ENCODE measurements at regions not wholly inside any gene's neighbourhood (a gene's known extent, or its start where the extent isn't known, plus 50 kb on each side); places are given as distances from the start of the nearest gene placed in this dataset.

DNA sequence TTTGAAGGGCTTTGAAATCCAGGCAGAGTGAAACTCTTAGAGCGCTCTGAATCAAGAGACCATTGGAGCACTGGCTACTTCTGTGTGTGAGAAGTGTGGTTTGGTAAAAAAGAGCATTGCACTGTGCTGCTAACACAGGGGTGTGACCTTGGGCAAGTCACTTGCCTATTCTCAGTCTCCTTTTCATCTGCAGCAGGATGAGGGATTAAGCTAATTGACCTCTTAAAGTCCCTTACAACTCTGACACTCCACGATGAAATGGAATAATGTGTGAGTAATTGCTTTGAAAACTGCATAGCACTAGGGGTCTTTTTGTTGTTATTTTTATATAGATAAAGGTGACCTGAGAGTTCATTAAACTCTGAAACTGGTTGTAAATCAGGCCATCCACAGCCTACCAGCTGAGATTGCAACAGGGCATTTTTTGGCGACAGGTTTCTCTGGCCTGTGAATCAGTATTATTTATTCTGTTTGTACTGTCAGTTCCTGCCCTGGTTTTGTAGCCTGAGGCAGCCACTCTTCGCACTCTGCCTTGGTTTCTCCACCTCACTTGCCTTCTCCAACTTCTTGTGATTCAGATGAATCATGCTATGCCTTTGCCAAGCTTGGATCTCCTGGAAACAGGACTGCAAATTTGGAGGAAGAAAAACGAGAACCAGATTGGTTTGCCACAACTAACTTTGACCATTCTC lies 159.9 kb upstream of the PARP11 start:
- H3K36me3 ChIP-seq (ENCODE audit: control insufficient read depth, insufficient read depth, low read length) = no peaks in the 10 kb centered on the region
- CTCF ChIA-PET = no interaction called here
- BruUV-seq (replicated peaks) = no TSS peak
- no peak overlapping the region for H3K27ac ChIP-seq (ENCODE audit: low read length)
- in situ Hi-C loops (cut with HindIII; ENCODE audit: low pct_unique_long_range_greater_than_20kb, low sequenced_read_pairs) = no loop called here
- intact Hi-C loops (cut with micrococcal nuclease; ENCODE audit: unreplicated experiment) = loop anchor here (10.0 kb wide), 1 partner anchor 242 kb away; the partner anchor contains the start of gene CCND2
- ATAC-seq (no peak), DNase-seq (ENCODE audit: low read depth, low spot score) (no peak)
- H3K4me3 ChIP-seq (ENCODE audit: low read depth in 2 of 2, low read length in 2 of 2) = no peak overlapping the region
- no peaks in the 10 kb centered on the region; the same call in 1 of the 2 replicates for H3K4me1 ChIP-seq (ENCODE audit: control insufficient read depth, insufficient read depth, low read length)
- POLR2A ChIA-PET = no interaction called here
- H3K9me3 ChIP-seq (ENCODE audit: control insufficient read depth, insufficient read depth, low read depth, low read length) = no peaks in the 10 kb centered on the region
- no peaks in the 10 kb centered on the region; the same call in 1 of the 2 replicates for H3K27me3 ChIP-seq (ENCODE audit: control insufficient read depth, insufficient read depth, low read length)
- TF ChIP-seq TCF7L2 (IDR thresholded peaks at IDR 0.05; ENCODE audit: low read depth, low read length) (no peak), SIN3A (IDR thresholded peaks at IDR 0.05; ENCODE audit: borderline replicate concordance, insufficient read depth, low read depth, low read length) (no peak), POLR2AphosphoS5 (IDR thresholded peaks at IDR 0.05; ENCODE audit: low read depth, low read length) (no peak)
- TF ChIP-seq, protein P1, sequence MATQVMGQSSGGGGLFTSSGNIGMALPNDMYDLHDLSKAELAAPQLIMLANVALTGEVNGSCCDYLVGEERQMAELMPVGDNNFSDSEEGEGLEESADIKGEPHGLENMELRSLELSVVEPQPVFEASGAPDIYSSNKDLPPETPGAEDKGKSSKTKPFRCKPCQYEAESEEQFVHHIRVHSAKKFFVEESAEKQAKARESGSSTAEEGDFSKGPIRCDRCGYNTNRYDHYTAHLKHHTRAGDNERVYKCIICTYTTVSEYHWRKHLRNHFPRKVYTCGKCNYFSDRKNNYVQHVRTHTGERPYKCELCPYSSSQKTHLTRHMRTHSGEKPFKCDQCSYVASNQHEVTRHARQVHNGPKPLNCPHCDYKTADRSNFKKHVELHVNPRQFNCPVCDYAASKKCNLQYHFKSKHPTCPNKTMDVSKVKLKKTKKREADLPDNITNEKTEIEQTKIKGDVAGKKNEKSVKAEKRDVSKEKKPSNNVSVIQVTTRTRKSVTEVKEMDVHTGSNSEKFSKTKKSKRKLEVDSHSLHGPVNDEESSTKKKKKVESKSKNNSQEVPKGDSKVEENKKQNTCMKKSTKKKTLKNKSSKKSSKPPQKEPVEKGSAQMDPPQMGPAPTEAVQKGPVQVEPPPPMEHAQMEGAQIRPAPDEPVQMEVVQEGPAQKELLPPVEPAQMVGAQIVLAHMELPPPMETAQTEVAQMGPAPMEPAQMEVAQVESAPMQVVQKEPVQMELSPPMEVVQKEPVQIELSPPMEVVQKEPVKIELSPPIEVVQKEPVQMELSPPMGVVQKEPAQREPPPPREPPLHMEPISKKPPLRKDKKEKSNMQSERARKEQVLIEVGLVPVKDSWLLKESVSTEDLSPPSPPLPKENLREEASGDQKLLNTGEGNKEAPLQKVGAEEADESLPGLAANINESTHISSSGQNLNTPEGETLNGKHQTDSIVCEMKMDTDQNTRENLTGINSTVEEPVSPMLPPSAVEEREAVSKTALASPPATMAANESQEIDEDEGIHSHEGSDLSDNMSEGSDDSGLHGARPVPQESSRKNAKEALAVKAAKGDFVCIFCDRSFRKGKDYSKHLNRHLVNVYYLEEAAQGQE (IDR thresholded peaks at IDR 0.05; ENCODE audit: insufficient read depth in 1 of 2, low read depth in 2 of 2, low read length in 1 of 2) = no peak
- TF ChIP-seq, protein P2, sequence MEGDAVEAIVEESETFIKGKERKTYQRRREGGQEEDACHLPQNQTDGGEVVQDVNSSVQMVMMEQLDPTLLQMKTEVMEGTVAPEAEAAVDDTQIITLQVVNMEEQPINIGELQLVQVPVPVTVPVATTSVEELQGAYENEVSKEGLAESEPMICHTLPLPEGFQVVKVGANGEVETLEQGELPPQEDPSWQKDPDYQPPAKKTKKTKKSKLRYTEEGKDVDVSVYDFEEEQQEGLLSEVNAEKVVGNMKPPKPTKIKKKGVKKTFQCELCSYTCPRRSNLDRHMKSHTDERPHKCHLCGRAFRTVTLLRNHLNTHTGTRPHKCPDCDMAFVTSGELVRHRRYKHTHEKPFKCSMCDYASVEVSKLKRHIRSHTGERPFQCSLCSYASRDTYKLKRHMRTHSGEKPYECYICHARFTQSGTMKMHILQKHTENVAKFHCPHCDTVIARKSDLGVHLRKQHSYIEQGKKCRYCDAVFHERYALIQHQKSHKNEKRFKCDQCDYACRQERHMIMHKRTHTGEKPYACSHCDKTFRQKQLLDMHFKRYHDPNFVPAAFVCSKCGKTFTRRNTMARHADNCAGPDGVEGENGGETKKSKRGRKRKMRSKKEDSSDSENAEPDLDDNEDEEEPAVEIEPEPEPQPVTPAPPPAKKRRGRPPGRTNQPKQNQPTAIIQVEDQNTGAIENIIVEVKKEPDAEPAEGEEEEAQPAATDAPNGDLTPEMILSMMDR (IDR thresholded peaks at IDR 0.05) = no peak

DNA sequence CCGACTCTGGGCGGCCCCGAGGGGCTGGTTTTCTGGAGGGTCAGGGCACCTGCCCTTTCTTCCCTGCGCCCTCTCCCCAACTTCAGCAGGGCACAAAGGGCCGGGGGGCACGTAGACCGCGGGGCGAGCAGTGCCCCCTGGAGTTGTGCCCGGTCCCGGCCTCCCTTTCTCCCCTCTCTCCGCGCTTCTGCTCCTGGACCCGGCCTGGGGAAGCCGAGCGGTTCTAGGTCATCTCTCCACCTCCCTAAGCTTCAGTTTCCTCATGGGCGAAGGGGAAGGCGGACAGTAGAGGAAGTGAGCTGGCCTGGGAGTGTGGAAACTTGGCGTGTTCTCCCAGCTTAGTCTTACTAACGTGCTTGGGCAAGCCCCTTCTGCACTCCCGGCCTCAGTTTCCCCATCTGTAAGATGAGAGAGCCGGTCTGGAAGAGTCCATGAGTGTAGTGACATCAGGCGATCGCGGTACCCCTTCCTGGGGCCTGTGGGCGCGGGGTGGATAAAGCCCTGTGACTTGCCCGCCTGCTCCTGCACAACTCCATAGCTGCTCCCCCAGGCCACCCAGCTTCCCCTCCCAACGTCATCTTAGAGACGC lies 158.6 kb upstream of the PARP11 start:
- Histone ChIP-seq H3K4me3 (ENCODE audit: low read depth in 2 of 2, low read length in 2 of 2) (peak overlapping the region; percentile 28), H3K27ac (ENCODE audit: low read length) (no peak overlapping the region), H3K36me3 (ENCODE audit: control insufficient read depth, insufficient read depth, low read length) (no peaks in the 10 kb centered on the region), H3K4me1 (ENCODE audit: control insufficient read depth, insufficient read depth, low read length) (no peaks in the 10 kb centered on the region; the same call in 1 of the 2 replicates), H3K27me3 (ENCODE audit: control insufficient read depth, insufficient read depth, low read length) (no peaks in the 10 kb centered on the region; the same call in 1 of the 2 replicates), H3K9me3 (ENCODE audit: control insufficient read depth, insufficient read depth, low read depth, low read length) (no peaks in the 10 kb centered on the region)
- ATAC-seq = 0 out of 2 replicates have a peak, but pooled peaks have one; percentile 19
- BruUV-seq (replicated peaks) = no TSS peak
- POLR2A ChIA-PET = no interaction called here
- DNase-seq (ENCODE audit: low read depth, low spot score) = no peak
- in situ Hi-C loops (cut with HindIII; ENCODE audit: low pct_unique_long_range_greater_than_20kb, low sequenced_read_pairs) (no loop called here), intact Hi-C loops (cut with micrococcal nuclease; ENCODE audit: unreplicated experiment) (loop anchor here (10.0 kb wide), 1 partner anchor 243 kb away; the partner anchor contains the start of gene CCND2)
- CTCF ChIA-PET = interaction anchor here (0.5 kb wide), 1 partner anchor 150 kb away, joined by 3 read pairs; no protein-coding TSS in a partner anchor
- TF ChIP-seq SIN3A (IDR thresholded peaks at IDR 0.05; ENCODE audit: borderline replicate concordance, insufficient read depth, low read depth, low read length) (no peak), POLR2AphosphoS5 (IDR thresholded peaks at IDR 0.05; ENCODE audit: low read depth, low read length) (no peak), TCF7L2 (IDR thresholded peaks at IDR 0.05; ENCODE audit: low read depth, low read length) (no peak)
- TF ChIP-seq, protein P2 (IDR thresholded peaks at IDR 0.05) = no peak
- TF ChIP-seq, protein P1 (IDR thresholded peaks at IDR 0.05; ENCODE audit: insufficient read depth in 1 of 2, low read depth in 2 of 2, low read length in 1 of 2) = no peak
